Body of pancreas (tissue), 4 donors: ENCODE measurements at regions not wholly inside any gene's neighbourhood (a gene's known extent, or its start where the extent isn't known, plus 50 kb on each side); places are given as distances from the start of the nearest gene placed in this dataset.

Source experiments
- CTCF ChIP-seq, 7 experiments: fragments of 450-650 bp in 4 of 7; fragments of 200-600 bp in 3 of 7; sonication (generic) in 3 of 7; IDR thresholded peaks; one replicate each; pipeline ENCODE4 v1.5.1; 2016 to 2019; ENCODE audit warnings: antibody characterized with exemption in 7 of 7
- POLR2A ChIP-seq, 3 donors: fragments of 450-650 bp; IDR thresholded peaks; one replicate each; pipeline ENCODE4 v1.6.1; 2016; ENCODE audit warnings: antibody characterized with exemption in 3 of 3, mild to moderate bottlenecking in 2 of 3

- TF ChIP-seq POLR2A (IDR thresholded peaks at IDR 0.05) (no peak), CTCF (IDR thresholded peaks at IDR 0.05) (no peak)
Measured at GRCh38 chr2:53484531-53484930, 283.1 kb upstream of the CHAC2 start.
